Suppressor macrophage treated with lipopolysaccharide for 1 hour (primary cell): ENCODE measurements at regions not wholly inside any gene's neighbourhood (a gene's known extent, or its start where the extent isn't known, plus 50 kb on each side); places are given as distances from the start of the nearest gene placed in this dataset.

Source experiments
- DNase-seq, 3 donors: peaks; one replicate each; pipeline ENCODE4 v3.0.0-alpha.2; 2020 to 2022

DNA sequence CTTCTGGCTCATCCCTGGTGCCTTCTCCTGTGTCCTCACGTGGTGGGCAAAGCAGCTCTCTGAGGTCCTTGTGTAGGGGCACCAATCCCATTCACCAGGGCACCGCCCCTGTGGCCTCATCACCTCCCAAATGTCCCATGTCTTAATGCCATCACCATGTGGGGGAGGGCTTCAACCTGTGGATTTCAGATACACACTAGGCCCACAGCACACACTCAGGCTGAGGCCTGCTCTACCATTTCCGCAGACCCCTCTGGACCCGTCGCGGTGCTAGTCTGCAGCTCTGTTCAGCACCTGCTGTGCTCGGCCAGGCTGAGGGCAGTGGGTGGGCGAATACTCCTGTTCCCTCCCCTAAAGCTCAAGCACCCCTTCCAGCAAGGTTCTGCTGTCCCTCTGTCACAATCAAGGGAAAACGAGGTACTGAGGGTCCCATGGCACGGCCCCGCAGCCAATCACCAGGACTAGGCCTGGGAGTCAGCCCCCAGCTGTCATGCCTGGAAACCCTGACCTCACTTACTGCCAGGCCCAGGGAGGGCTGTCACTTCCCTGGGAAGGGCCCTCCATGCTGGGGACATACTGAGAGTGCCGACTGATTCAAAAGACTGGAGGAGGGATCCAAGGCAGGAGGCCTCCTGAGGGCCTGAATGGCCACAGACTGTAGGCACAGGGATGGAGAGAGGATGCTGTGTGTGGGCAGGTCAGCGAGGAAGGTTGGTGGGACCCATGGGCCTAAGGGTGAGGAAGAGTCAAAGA, 123.8 kb upstream of the RET start:
- DNase-seq: no peak

DNA sequence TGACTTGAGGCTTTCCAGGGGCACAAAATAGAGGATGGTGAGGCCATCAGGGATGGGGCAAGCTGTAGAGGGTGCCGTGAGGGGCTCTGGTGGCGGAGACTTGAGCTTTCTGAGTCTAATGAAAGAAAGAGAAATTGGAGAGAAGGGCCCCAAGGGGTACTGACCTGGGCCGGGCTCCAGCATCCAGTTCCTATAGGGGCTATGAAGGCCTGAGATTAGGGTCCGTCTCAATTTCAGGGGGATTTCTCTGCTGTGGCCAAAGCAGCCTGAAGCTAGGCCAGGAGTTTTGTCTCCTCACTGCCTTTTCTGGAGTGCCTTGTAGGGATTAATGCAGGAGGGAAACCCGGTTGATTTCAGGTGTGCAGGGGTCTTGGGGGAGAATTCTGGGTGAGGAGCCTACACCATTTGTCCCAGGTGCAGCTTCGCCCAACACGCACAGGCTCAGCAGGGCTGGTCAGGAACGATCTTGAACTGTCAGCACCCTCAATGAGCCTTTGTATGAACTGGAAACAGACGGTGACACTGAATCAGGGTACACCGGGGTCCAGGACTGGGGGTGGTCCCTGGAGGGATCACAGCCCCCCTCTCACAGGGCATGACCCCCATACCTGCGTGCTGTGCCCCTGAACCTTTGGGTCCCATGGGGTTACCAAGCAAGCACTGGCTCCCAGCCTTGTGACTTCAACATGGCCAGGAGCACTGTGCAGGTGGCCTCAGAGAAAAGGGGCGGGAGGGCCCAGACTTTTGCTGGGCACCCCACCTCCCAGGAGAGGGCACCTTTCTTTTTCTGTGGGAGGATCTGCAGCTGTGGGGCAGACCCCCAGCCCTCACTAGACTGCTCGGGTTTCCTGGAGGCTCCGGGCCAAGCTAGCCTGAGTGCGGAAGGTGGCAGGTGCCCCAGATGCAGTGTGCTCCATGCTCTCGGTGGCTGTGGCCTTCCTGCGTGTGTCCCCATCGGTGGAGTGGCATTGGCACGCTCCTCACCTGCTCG, 122.9 kb upstream of the RET start:
- DNase-seq: no peak

DNA sequence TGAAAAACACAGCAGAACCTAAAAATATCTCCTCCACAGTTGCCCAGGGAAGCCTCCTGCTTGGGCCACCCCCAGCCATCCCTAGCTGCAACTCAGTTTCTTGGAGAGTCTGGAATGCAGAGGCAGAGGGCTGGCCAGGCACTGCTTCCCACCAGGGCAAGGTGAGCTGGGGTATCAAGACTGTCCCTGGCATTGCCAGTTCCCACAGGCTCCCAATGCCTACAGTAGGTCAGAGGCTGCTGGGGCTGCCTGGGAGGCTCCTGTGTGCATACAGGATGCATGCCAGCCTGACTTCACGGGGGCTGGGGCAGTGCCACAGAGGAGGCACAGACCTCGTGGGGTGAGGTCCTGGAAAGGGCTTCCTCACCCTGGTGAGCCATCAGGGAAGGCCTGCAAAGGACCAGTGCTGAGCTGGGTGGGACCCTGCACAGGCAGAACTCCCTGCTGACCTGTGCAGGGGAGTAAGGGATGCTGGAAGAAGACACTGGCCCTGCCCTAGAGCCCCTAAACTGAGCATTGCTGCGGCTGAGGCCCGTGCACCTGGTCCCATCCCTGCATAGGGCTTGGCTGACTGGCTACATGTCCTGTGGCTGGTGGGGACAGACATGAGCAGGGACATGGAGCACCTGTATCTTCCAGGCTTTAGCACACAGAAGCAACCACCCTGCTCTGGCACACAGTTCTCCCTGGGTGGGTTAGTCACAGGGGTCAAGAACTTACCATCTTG, 121.9 kb upstream of the RET start:
- no peak for DNase-seq

- no peak for DNase-seq
These were observed 121.4 kb upstream of the RET start for GRCh38 chr10:42955493-42955889.

DNA sequence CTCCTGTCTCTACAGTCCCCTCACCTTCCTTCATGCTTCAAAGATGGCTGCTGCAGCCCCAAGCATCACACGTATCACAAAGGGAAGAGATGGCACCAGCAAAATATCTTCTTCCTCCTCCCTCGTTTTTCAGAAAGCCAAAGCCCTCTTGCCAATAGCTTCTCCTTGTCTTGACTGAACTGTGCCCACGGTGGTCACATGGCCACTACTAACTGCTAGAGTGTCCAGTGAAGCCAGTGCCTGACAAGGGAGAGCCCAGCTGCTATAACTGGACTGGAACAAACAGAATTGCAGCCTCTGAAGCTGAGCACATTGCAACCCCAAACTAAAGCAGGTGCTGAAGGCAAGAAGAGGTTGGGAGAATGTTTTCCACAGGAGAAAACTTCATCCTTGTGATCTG, 120.8 kb upstream of the RET start:
- no peak for DNase-seq

GRCh38 chr10:42958142-42958868, 118.6 kb upstream of the RET start:
- DNase-seq: no peak

GRCh38 chr10:42959833-42960232, 117.0 kb upstream of the RET start:
- no peak for DNase-seq

DNA sequence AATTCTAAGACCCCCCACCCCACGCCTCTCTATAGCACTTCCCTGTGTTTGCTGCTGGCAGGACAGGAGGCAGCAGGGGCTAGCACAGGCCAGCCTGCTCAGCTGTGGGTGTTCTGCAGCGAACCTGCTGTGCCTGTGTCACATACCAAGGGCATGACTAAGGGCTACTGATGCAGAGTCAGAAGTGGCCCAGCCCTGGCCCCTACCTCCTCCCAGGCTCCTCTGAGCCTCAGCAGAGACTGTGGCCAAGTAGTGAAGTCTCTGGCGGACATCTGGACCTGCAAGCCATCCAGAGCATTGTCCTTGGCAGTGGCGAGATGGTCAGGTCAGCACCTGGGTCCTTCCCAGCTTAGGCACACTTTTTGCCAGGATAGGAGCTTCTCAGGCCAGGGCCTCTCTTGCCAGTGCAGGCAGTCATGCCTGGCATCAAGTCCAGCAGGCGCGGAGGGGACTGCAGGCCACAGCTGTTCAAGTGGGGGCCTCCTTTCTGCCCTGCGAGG, 116.3 kb upstream of the RET start:
- DNase-seq: peak in 1 of 3 donors; percentile 30

GRCh38 chr10:42960991-42961795, 115.7 kb upstream of the RET start:
- DNase-seq: no peak

GRCh38 chr10:42961796-42962109, 115.1 kb upstream of the RET start:
- DNase-seq: no peak

GRCh38 chr10:42962110-42962901, 114.6 kb upstream of the RET start:
- no peak for DNase-seq

- no peak for DNase-seq
These were observed 114.0 kb upstream of the RET start for GRCh38 chr10:42962902-42963231.

DNA sequence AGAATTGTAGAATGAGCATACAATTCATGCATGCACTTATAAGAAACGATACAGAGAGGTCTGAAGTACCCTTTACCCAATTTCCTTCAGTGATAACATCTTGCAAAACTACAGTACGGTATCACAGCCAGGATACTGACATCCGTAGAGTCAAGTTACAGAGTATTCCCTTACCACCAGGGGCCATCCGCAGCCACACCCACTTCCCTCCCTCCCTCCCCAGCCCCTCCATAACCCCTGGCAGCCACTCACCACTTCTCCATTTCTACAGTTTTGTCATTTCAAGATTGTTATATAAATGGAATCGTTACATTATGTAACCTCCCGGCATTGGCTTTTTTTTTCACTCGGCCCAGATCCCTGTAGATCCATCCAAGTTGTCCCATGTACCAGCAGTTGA, 113.6 kb upstream of the RET start:
- DNase-seq: peak; percentile 53 to 55 (median 55)

- DNase-seq: no peak
These were observed 107.7 kb upstream of the RET start for GRCh38 chr10:42969147-42969546.

GRCh38 chr10:42969909-42970308, 107.0 kb upstream of the RET start:
- DNase-seq: no peak

- DNase-seq: peak in 2 of 3 donors; percentile 24 to 37
These were observed 106.2 kb upstream of the RET start for GRCh38 chr10:42970451-42971250.

GRCh38 chr10:42971251-42971599, 105.6 kb upstream of the RET start:
- no peak for DNase-seq

- no peak for DNase-seq
These were observed 103.9 kb upstream of the RET start for GRCh38 chr10:42972946-42973345.

DNA sequence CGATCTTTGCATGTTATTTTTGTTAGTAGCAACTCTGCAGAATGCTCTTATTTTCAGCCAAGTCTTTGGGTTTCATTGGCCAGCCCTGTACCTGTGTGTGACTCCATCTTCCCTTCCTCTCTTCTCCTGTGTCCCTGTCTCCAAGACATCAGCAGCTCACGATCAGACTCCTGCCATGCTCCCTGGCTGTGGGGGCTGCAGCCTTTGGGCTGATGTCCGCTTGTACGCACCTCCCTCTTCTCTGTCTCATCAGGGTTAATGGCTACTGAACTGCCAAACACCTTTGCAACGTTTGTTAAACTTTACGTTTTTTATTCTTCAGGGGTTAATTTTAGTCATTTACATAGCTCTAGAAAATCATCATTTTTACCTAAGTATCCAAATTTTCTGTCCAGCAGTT, 103.5 kb upstream of the RET start:
- DNase-seq: no peak
